Activated T-cell treated with anti-CD3 and anti-CD28 coated beads for 1 hour (primary cell): ENCODE measurements at regions not wholly inside any gene's neighbourhood (a gene's known extent, or its start where the extent isn't known, plus 50 kb on each side); places are given as distances from the start of the nearest gene placed in this dataset.

ENCODE experiments used
- DNase-seq: peaks from one replicate; pipeline ENCODE4 v3.0.0-alpha.2; 2020; ENCODE audit warnings: low read depth

DNA sequence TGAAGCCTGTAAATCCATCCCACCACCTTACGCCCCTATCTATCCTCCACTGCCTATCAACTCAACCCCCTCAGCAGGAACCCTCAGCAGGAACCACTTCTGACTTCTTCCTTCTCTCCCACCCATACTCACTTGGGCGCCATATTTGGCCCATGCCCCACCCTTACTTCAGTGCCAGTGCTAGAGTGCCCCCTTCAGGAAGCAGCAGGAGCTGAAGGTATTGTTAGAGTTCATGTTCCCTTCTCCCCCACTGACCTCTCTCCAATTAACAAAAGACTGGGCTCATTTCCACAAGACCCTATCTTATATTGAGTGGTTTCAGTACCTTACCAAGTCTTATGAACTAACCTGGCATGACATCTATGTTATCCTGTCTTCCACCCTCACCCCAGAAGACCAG is 363.1 kb upstream of the SLIT2 start:
- no peak for DNase-seq

DNA sequence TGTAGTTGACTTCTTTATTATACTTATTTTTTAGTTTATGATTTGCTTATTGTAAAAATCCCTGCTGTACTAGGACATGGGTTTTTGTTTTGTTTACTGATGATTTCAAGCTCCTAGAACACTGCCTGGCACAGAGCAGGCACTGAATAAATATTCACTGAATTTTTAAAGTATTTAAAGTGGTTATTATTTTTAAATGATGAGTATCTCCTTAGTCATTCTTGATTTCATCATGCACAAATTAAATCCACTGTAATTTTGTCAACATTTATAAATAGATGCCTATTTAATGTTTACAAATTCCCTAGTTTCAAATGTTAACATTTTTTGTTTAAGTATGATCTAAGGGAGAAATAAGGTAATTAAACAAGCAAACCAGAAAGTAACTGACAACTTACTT is 367.9 kb upstream of the SLIT2 start:
- DNase-seq: no peak

DNA sequence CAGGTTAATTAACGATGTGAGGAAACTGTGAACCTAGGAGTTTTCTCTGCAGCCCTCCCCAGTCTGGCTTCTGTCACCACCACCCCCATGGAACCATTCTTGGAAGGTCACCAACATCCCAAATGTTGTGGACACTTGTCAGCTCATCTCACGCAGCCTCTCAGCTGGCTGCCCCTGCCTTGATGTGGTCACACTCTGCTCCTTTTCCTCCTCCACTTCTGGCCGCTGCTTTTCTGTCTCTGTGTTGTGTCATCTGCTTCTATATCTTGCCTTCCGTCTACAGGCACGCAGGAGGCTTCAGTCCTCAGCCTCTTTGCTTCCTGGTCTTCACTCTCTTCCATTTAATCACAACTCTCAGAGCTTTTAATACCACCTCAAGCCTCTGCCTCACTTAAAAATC is 371.5 kb upstream of the SLIT2 start:
- DNase-seq: no peak

DNA sequence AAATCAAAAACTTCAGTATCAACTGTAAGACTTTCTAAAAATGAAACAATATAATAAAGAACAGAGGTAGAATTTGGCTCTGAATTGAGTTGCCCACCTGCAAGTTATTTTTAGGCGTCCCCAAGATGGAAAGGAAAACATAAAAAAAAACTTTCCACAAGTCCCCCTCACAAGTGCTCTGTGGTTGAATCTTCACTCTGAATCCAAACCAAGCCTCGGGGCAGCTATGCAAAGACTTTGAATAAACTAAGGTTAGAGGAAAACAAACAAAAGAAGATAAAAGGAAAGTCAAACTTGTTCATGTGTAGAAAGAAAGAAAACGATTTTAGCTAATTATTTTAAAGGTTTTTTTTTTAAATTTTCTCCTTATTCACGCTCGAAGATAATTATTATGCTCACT is 372.4 kb upstream of the SLIT2 start:
- DNase-seq: no peak

DNA sequence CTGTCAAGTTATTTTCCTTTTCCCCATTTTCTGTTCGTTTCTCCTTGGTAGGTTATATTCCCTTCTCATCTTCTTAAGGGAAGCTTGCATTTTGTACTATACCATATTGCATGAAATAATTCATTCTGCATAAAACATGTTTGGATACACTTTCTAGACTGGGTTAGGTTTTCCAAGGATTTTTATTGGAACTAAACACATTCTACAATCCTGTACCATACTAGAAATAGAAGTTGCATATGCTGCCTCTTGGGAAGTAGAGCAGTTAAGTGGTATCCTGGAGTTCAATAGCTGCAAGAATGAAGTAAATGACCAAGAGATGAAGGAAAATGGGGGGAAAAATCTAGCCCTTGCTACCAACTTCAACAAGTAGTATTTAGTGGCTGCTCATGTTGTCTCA is 393.7 kb upstream of the SLIT2 start:
- no peak for DNase-seq

DNA sequence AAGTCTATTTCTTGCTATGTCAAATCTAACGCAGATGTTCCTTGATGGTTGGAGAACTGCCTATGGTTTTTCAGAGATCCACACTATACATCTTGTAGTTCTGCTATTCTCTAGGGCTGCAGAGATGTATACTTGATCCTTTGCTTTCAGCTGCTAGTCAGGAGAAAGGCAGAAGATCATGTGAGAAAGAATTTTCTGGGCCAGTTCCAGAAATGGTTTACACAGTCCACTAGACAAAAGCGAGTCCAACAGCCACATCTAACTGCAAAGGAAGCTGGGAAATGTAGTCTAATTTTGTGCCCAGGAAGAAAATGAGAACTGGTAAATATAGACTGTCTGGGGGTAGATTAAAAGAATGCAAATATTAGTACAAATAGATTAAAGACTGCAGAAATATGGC is 394.3 kb upstream of the SLIT2 start:
- DNase-seq: no peak

DNA sequence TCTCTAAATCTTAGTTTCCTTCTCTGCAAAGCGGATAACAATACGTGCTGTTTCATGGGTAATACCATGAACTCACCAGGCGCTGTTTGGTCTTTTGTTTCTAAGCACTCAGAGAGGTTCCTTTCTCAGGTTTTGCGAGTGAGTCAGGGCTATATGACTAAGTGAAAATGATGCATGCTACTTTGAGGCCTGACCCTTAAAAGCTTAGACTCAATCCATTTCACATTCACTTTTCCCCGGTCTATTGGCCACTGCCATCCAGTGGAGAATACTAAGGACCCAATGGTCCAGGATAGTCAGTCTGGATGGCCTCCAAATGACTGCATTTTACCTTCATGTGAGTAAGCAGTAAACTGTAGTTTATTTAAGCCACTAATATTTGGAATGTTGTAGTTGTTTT is 400.8 kb upstream of the SLIT2 start:
- no peak for DNase-seq

DNA sequence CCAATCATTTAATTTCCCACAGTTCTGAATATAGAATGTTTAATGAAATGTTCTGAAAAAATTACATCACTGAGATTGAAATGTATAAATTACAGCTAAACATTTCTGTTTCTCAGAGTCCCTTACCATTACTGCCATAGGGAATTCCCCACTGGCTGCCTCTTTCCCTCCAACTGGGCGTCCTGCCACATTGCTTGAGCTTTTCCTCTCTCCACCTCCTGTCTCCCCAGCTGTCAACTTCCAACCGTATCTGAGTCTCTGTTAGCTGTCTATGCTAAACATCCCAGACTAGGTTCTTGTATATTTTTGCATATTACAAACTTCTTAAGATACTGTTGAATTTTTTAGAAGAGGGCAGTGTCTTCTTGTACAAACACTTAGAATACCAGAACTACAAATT is 407.3 kb upstream of the SLIT2 start:
- no peak for DNase-seq

DNA sequence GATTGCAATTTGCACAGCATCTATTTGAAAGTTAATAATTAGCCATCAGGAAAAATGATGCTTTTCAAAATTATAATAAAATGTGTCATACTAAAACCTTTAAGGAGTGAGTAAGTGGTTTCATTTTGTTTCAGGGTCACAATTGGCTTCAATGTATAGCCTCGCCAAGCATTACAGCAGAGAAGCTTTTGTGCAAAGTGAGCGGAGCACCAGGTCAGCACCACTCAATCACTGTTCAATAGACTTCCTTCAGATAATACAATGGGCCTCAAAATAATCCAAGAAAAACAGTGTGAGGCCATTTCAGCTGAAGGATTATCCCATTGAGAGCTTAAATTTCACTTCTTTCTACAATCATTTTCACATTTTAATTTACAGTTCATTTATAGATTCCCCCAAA is 409.2 kb upstream of the SLIT2 start:
- DNase-seq: no peak

DNA sequence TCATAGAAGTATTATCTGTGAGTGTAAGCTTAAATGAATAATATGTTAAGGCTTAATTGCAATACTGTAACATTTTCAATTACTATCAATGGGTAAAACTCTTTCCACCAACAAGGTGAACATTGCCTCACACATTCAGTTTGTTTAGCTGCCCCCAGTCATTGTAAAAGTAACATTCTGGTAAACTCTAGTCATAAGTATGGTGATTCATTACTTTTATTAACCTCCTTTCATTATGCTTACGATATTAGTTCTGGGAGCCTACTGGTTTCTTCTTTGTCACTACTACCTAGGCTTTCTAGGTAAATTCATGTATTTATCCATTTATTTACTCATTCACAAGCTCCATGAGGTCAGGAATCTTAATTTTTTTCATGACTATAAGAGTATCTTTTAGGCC is 412.8 kb upstream of the SLIT2 start:
- DNase-seq: no peak

DNA sequence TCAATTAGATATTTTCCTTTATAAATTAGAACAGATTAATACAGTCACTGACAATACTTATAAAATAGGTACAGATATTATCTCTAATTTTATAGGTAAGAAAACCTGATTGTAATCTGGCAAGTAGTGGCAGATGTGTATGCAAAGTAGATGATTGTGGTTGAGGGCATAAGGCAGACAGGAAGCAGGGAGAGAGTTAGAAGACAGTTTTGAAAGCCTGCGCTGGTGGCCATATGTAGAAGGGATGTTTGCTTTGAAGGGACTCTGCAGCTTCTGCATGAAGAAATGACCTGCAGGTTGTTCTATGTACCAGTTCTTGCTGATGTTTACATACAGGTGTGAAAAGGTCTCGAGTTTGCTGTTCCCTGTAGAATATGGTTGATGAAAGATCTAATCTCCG is 416.3 kb upstream of the SLIT2 start:
- no peak for DNase-seq

DNA sequence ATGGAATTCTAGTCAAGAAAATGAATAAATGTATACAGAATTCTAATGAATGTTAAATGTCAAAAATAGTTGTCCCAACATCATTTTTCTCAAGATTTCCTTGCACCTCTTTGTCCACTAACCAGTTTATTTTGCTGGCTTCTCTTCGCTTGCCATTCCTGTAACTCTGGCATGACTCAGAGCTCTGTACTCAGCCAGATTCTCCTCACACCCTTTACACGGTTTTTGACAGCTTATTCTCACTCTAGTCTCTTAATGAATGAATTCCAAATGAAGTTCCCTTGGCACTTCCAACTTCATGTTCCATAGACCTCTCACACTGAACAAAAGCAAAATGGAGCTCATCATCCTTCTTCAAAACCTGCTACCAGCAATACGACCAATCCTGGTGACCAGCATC is 419.3 kb upstream of the SLIT2 start:
- no peak for DNase-seq

DNA sequence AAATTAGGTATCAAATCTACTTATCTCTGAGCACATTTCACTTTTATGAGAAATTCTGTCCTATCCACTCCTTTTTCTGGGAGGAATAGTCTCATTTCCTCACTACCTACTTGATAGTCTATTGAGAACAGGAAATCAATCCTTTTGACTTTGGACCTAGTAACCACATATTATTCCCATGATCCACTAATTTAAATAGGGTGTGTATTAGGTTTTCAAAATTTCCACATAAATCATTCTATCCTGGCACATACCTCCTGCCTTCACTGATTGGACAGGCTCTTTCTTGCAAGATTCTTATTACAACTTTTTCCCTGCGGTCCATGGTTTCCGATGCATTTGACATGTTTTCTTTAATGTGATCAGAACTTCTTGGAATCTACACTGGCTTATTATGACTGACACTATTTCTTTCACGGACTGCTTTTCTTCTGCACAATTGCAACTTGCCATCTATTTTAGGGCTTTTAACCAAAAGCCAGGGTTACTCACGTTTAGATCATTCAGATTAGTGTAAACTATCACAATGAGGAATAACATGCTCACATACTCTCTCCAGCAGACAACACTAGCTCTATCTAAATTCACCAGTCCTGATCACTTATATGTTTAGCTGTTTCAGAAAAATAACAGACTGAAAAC is 419.9 kb upstream of the SLIT2 start:
- no peak for DNase-seq

DNA sequence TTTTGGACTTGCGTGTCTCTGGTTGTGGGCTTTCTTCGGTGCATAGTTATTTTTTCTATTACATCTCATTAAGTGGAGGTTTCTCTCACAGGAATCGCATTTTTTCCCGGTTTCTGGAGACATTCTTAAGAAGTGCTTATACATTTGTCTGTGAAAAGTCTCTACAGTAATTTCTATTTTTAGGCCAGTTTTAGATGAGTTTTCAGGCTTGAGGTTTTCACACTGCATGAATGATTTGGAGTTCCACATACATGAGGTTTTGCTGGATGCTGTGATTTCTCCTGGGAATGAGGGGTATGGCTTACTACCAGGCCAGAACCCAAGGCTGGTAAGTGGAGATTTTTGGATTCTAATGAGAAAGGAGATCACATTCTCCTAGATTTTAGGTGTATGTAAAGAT is 422.6 kb upstream of the SLIT2 start:
- DNase-seq: no peak

DNA sequence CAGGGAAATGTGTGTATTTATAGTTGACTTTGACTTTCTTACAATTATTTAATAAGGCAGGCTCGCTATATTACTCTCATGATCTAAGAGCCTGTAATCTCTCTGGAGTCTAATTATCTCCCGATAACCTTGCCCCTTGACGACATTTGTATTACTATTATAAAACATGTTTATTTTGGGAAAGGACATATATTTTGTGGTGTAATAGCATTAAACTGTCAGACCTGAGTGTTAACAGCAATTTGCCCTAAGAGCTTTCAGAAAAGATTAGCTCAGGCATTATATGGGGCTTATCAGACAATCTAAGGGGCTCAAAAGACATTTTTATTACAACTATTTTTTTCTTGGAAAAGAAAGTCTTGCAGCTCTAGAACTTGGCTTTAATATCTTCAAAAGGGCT is 427.9 kb upstream of the SLIT2 start:
- DNase-seq: no peak

DNA sequence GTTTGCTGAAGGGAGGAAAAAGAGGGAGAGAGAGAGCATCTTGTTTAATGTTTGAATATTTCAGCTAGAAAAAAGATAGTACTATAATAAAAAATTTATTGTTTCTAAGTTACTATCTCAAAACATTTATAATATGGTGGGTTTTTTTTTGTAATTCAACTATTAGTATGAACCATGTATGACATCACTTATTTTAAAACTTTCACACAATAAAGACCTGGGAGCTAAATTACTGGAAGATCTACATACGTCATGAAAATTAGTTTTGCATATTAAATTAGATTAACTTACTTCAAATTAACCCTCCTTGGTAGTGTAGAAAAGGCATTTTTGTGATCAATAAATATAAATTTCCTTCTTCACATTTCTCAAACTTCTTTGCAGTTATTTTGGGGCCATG is 432.0 kb upstream of the SLIT2 start:
- no peak for DNase-seq

DNA sequence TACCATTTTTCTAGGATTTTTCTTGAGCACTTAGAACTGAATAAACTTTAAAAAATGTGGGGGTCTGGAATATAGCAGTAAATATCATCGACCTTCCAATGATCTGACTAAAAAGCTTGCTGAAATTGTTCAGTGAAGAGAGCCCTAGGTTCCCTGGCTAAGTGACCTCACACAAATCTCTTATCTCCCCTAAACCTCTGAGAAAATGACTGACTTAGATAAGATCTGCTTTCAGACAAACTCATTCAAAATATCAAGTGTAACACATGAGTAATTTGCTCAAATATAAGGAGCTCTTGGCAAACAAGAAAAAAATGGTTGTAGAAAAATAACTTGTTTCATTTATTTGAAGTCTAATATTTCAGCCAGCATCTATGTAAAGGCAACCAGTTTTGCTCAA is 441.7 kb upstream of the SLIT2 start:
- no peak for DNase-seq

DNA sequence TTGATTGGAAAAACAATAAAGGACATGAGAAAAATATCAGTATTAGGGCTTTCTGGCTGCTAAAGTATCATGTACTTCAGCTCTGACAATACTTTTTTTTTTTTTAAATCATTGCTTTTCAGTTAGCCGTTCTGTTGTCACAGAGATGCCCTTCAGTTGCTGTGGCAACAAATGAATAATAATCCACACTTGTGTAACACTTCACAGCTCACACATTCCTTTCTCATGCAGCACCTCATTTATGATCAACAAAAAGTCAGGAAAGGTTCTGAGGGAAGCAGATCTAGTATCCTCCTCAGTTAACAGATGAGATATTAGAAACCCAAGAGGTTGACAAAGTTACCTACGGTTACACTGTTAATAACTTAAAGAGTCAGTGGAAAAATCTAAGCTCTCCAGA is 444.2 kb upstream of the SLIT2 start:
- DNase-seq: no peak

DNA sequence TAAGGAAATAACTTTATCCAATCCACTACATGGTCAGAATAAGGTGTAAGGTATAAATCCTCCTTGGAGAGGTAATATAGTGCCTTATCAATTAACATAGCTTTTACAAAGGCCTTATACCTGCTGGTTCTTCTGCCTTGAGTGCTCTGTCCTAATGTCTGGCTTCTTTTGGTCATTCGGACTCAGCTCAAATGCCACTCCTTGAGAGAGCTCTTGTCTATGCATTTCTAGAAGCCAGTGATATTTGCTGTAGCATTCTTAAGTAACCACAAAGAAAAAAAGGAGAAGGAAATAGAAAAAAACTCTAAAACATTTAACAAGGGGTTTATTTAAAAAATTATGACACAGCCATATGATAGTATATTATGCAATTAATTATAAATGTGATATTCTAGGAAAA is 444.8 kb upstream of the SLIT2 start:
- no peak for DNase-seq

DNA sequence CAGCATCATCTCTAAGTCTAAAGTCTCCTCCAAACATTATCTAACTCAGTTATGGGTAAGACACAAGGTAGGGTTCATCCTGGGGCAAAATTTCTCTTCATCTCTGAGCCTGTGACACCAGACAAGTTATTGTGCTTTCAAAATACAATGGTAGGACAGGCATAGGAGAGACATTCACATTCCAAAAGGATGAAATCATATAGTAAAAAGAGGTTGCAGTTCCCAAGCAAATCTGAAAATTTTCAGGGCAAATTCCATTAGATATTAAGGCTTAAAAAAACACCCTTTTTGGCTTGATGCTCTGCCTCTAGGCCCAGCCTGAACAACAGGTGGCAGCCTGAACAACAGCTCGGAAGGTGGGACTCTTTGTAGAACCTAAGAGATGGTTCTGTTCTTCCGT is 448.3 kb upstream of the SLIT2 start:
- DNase-seq: no peak

DNA sequence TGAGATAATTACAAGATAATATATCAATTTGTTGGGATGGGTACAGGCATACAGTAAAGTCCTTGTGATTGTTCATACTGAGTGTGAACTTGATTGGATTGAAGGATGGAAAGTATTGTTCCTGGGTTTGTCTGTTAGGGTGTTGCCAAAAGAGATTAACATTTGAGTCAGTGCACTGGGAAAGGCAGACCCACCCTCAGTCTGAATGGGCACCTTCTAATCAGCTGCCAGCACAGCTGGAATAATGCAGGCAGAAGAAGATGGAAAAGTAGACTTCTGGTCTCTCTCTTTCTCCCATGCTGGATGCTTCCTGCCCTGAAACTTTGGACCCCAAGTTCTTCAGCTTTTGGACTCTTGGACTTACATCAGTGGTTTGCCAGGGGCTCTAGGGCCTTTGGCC is 457.9 kb upstream of the SLIT2 start:
- no peak for DNase-seq

DNA sequence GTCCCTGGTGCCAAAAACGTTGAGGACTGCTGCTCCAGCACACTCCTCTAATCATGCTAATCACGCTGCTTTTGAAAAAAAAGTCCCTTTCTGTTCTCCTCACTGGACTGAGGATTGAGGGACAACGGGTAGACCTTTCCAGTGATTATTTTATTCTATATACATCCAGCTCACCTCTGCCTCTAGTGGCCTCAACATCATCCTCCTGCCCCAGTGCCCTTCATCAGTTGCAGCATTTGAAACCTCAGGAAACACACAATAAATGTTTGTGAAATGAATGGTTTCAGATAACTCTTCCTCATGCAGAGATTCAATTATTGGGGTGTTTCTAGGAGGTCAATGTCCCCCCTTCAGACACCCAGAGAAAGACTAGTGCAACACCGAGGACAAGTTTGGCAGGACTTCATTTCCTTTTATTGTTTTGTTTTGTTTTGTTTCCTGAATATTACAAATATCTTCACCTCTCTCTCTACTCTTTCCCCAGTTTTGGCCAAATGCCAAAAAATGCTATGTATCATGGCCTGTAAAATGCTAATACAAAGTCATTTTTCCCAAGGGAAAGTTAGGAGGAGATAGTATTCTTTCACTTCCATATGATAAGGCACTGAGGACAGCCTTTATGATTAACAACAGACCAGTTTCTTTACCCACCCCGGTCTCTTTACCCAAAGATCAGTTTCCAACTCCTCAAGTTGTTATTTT is 460.1 kb upstream of the SLIT2 start:
- no peak for DNase-seq

DNA sequence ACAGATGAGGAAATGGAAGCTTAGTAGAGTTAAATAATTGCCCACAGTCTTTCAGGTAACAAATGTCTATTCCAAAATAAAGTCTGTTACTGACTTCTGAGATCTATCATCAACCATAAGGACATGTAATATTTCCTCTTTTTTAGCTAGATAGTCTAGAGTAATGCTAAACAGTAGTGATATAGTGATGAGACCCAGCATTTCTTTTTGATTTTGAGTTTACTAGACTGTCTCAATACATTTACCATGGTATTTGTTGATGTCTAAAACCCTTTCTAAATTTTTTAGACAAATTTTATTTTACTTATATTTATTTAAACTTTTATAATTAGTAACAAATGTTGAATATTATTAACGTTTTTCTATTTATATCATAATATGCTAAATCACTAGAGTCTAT is 465.1 kb upstream of the SLIT2 start:
- DNase-seq: no peak

DNA sequence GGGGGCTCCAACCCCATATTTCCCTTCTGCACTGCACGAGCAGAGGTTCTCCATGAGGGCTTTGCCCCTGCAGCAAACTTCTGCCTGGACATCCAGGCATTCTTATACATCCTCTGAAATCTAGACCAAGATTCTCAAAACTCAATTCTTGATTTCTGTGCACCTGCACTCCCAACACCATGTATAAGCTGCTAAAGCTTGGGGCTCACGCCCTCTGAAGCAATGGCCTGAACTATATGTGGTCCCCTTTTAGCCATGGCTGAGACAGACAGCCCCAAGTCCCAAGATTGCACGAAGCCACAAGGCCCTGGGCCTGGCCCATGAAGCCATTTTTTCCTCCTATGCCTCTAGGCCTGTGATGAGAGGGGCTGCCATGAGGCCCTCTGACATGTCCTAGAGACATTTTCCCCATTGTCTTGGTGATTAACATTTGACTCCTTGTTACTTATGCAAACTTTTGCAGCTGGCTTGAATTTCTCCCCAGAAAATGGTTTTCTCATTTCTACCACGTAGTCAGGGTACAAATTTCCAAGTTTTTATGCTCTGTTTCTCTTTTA is 468.0 kb upstream of the SLIT2 start:
- DNase-seq: no peak
